ENCODE measurements at regions not wholly inside any gene's neighbourhood (a gene's known extent, or its start where the extent isn't known, plus 50 kb on each side); places are given as distances from the start of the nearest gene placed in this dataset.

DNA sequence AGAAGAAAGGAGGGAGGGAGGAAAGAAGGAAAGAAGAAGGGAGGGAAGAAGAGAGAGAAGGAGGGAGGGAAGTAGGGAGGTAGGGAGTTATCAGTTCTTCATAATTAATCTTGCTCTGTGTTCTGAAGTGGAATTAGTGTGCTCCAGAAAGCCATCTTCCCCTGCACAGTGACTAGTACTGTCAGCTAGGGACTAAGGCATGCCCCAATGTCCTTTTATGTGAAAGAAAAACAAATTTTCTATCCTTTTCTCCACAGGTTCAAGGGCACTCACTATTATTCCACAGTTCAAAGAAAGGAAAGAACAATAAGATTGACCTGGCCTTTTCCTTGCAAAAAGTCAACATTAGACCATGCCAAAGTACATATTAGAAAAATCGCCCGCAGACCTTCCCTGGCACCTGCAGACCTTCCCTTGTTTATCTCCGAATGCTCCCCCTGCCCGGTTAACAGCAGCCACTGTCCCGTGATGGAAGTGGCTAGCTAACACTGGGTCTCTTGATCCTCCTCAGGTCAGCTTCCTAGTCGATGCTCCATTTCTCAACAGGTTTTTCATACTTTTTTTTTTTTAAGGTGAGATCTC lies 107.2 kb upstream of the EDEM3 start:
- peak overlapping the region in 1 of 2 donors; percentile 61 for H3K27ac ChIP-seq (ENCODE audit: low read depth in 1 of 2, low read length in 1 of 2)
- H3K9me3 ChIP-seq (ENCODE audit: control insufficient read depth in 4 of 4, insufficient read depth in 3 of 4, low read length in 3 of 4) = peaks cover 0 to 2% (median 0%) of the 10 kb centered on the region in 4 donors
- H3K9ac ChIP-seq (ENCODE audit: insufficient read depth in 1 of 2, low read length in 2 of 2) = no peak overlapping the region
- no peaks in the 10 kb centered on the region for H3K27me3 ChIP-seq (ENCODE audit: control insufficient read depth in 3 of 3, insufficient read depth in 3 of 3, low read length in 2 of 3)
- peaks cover 0 to 2% (median 0%) of the 10 kb centered on the region in 4 donors for H3K36me3 ChIP-seq (ENCODE audit: control insufficient read depth in 4 of 4, insufficient read depth in 4 of 4, low read length in 4 of 4)
- no peak overlapping the region for H3K4me3 ChIP-seq
- ATAC-seq (ENCODE audit: insufficient read depth, low FRiP score) (no peak), DNase-seq (no peak)
- peaks cover 0 to 19% (median 0%) of the 10 kb centered on the region in 5 donors for H3K4me1 ChIP-seq (ENCODE audit: control insufficient read depth in 5 of 5, insufficient read depth in 5 of 5, low read length in 5 of 5)
- TF ChIP-seq, protein P1, sequence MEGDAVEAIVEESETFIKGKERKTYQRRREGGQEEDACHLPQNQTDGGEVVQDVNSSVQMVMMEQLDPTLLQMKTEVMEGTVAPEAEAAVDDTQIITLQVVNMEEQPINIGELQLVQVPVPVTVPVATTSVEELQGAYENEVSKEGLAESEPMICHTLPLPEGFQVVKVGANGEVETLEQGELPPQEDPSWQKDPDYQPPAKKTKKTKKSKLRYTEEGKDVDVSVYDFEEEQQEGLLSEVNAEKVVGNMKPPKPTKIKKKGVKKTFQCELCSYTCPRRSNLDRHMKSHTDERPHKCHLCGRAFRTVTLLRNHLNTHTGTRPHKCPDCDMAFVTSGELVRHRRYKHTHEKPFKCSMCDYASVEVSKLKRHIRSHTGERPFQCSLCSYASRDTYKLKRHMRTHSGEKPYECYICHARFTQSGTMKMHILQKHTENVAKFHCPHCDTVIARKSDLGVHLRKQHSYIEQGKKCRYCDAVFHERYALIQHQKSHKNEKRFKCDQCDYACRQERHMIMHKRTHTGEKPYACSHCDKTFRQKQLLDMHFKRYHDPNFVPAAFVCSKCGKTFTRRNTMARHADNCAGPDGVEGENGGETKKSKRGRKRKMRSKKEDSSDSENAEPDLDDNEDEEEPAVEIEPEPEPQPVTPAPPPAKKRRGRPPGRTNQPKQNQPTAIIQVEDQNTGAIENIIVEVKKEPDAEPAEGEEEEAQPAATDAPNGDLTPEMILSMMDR (IDR thresholded peaks at IDR 0.05; ENCODE audit: control extremely low read depth, extremely low read depth) = no peak
- WGBS, 2 donors = 69 to 79% methylated on average over 6 of the region's 6 CpGs

DNA sequence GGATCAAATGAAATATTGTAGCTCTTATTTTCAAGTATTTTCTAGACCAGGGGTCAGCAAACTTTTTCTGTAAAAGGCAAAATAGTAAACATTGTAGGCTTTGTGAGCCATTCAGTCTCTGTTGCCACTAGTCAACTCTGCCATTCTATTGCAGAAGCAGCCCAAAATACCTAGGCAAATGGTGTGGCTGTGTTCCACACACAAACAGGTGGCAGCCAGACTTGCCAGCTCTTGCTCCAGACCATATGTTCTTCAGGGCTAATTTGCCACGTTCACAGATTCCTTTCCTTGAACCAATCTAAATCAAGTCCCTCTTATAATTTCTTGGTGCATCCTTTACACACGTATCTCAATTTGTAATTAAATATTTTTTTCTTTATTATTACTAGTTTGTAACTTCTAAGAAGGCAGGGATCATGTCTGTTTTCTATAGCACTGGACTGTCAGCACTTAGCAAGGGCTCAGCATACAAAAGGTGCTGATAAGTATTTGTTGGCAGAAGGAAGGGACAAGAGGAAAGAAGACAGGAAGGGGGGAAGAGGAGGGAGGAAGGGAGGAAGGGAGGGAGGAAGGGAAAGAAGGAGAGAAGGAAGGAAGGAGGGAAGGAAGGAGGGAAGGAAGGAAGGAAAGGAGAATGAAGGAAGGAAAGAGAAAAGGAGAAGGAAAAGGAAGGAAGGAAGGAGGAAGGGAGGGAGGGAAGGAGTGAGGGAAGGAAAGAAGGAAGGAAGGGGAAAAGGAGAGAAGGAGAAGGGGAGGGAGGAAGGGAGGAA lies 106.5 kb upstream of the EDEM3 start:
- peaks cover 0 to 2% (median 0%) of the 10 kb centered on the region in 4 donors for H3K9me3 ChIP-seq (ENCODE audit: control insufficient read depth in 4 of 4, insufficient read depth in 3 of 4, low read length in 3 of 4)
- H3K4me3 ChIP-seq = no peak overlapping the region
- H3K36me3 ChIP-seq (ENCODE audit: control insufficient read depth in 4 of 4, insufficient read depth in 4 of 4, low read length in 4 of 4) = peaks cover 0 to 2% (median 0%) of the 10 kb centered on the region in 4 donors
- TF ChIP-seq, protein P1 (IDR thresholded peaks at IDR 0.05; ENCODE audit: control extremely low read depth, extremely low read depth) = no peak
- H3K4me1 ChIP-seq (ENCODE audit: control insufficient read depth in 5 of 5, insufficient read depth in 5 of 5, low read length in 5 of 5) = peaks cover 0 to 17% (median 0%) of the 10 kb centered on the region in 5 donors
- no peaks in the 10 kb centered on the region for H3K27me3 ChIP-seq (ENCODE audit: control insufficient read depth in 3 of 3, insufficient read depth in 3 of 3, low read length in 2 of 3)
- peak overlapping the region in 1 of 2 donors; percentile 61 for H3K27ac ChIP-seq (ENCODE audit: low read depth in 1 of 2, low read length in 1 of 2)
- WGBS, 2 donors = 71 to 76% methylated on average over 2 of the region's 2 CpGs
- ATAC-seq (ENCODE audit: insufficient read depth, low FRiP score) (no peak), DNase-seq (no peak)
- H3K9ac ChIP-seq (ENCODE audit: insufficient read depth in 1 of 2, low read length in 2 of 2) = no peak overlapping the region

DNA sequence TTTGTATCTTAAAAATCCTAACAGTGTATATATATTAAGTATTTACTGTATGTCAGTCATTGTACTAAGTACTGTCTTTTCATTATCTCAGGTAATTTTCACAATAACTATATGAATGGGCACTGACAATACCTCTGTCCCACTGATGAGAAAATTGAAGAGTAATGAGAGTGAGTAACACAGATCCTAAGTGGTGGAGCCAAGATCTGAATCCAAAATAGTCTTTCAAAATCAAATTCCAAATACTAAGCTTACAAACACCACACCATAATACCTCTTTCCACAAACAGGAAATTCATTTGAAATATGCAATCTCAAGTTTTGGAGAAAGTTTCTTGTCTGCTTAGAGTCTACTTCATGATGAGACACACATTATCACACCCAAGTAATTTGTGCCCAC lies 105.9 kb upstream of the EDEM3 start:
- Histone ChIP-seq H3K9me3 (ENCODE audit: control insufficient read depth in 4 of 4, insufficient read depth in 3 of 4, low read length in 3 of 4) (peaks cover 0 to 2% (median 0%) of the 10 kb centered on the region in 4 donors), H3K4me1 (ENCODE audit: control insufficient read depth in 5 of 5, insufficient read depth in 5 of 5, low read length in 5 of 5) (peaks cover 0 to 18% (median 0%) of the 10 kb centered on the region in 5 donors), H3K9ac (ENCODE audit: insufficient read depth in 1 of 2, low read length in 2 of 2) (no peak overlapping the region), H3K4me3 (no peak overlapping the region), H3K36me3 (ENCODE audit: control insufficient read depth in 4 of 4, insufficient read depth in 4 of 4, low read length in 4 of 4) (peaks cover 0 to 2% (median 0%) of the 10 kb centered on the region in 4 donors), H3K27ac (ENCODE audit: low read depth in 1 of 2, low read length in 1 of 2) (no peak overlapping the region), H3K27me3 (ENCODE audit: control insufficient read depth in 3 of 3, insufficient read depth in 3 of 3, low read length in 2 of 3) (no peaks in the 10 kb centered on the region)
- no peak for ATAC-seq (ENCODE audit: insufficient read depth, low FRiP score)
- no peak for DNase-seq
- TF ChIP-seq, protein P1 (IDR thresholded peaks at IDR 0.05; ENCODE audit: control extremely low read depth, extremely low read depth) = no peak
